GM21381 (cell line): ENCODE measurements at regions not wholly inside any gene's neighbourhood (a gene's known extent, or its start where the extent isn't known, plus 50 kb on each side); places are given as distances from the start of the nearest gene placed in this dataset.

Source experiments
- ATAC-seq: cut with Tn5 transposase; IDR thresholded peaks from one replicate; pipeline ENCODE4 v1.9.1; 2021; ENCODE audit warnings: mild to moderate bottlenecking, moderate library complexity; ENCODE audit not compliant: unreplicated experiment

- no peak for ATAC-seq
Observed at GRCh38 chr6:91743756-91744155, 1156.9 kb upstream of the MAP3K7 start.

GRCh38 chr6:91731939-91732338, 1145.1 kb upstream of the MAP3K7 start:
- ATAC-seq = no peak

DNA sequence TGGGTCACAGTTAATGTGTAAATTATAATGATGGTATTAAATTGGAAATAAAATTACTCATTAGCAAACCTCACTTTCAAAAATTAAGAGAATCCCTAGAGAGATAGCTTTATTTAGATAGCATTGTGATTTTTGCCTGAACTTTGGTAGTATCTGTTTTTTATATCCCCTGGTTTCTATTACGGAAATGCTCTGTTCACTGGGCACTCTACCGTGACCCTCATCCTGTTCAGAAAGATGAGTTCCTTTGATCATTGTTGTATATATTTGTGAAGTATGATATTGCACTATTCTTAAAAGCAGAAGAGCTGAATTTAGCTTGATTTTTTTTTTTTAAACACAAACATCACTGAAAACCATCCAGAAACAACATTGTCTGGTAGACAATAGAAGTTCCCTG, 1143.8 kb upstream of the MAP3K7 start:
- ATAC-seq = no peak

GRCh38 chr6:91720324-91720723, 1133.5 kb upstream of the MAP3K7 start:
- no peak for ATAC-seq

GRCh38 chr6:91719414-91719813, 1132.5 kb upstream of the MAP3K7 start:
- no peak for ATAC-seq

DNA sequence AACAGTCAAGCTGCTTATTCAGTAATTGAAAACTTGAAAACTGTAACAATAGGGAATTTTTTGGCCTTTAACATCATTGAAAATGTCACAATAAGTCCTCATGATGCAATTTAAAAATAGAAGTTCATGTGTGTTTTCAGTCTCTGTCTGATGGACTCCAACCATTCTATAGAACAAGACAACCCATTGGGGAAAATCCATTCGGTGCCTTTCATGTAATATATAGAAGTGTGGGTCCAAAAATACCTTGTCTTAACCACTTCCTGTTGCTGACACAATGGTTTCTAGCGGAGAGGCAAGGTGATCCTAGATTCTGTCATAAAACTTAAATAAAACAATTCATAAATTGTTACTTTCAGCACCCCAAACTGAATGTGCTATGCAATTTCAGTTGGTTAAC, 1131.3 kb upstream of the MAP3K7 start:
- ATAC-seq = no peak

DNA sequence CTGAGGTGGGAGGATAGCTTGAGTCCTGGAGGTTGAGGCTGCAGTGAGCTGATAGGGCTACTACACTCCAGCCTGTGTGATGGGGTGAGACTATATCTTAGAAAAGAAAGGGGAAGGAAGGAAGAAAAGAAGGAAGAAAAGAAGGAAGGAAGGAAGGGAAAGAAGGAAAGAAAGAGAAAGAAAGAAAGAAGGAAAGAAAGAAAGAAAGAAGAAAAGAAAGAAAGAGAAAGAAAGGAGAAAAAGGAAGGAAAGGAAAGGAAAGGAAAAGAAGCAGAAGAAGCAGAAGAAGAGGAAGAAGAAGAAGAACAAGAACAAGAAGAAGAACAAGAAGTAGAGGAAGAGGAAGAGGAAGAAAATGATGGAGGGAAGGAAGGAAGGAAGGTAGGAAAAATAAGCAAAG, 1130.2 kb upstream of the MAP3K7 start:
- no peak for ATAC-seq

DNA sequence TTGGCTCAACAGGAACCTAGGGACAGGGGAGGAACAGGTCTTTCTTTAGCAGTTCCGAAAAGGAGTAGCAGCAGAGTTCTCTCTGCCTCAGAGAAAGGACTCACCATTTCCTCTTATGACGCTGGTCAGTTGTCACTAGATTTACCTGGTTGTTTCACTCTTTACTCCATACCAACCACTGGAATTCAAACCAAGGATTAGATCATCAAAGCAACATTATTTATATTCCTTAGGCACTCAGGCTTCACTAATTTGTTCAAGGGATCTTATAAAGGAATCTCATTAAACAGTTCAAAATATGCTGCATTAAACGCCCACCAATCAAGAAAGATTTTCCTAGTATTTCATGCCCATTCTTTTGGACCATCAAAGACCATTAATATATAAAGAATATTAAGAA, 1129.5 kb upstream of the MAP3K7 start:
- ATAC-seq = no peak

DNA sequence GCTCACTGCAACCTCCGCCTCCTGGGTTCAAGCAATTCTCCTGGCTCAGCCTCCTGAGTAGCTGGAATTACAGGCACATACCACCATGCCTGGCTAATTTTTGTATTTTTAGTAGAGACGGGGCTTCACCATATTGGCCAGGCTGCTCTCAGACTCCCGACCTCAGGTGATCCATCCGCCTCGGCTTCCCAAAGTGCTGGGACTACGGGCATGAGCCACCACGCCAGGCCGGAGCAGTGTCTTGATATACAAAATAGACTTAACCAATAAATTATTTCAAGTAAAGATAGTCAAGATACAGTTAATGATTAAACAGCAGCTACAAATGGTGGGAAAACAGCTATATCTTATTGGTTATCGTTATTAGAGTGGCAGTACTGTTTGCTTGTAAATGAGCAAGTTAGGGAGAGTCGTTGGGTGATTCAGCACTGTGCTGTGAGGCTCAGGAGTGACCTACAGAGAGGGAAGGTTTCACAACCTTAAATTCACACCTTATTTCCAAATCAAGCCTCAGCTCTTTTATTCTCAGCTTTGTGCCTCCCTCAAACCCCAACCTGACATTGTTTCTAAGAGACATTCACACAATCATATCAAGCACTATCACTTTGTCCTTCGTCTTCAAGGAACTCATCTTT, 1128.4 kb upstream of the MAP3K7 start:
- no peak for ATAC-seq

- ATAC-seq = no peak
Observed at GRCh38 chr6:91713911-91714310, 1127.0 kb upstream of the MAP3K7 start.

- ATAC-seq = no peak
Observed at GRCh38 chr6:91711518-91711917, 1124.6 kb upstream of the MAP3K7 start.

GRCh38 chr6:91710342-91710741, 1123.5 kb upstream of the MAP3K7 start:
- ATAC-seq = no peak

GRCh38 chr6:91708534-91708933, 1121.7 kb upstream of the MAP3K7 start:
- no peak for ATAC-seq

GRCh38 chr6:91705646-91706045, 1118.8 kb upstream of the MAP3K7 start:
- no peak for ATAC-seq

DNA sequence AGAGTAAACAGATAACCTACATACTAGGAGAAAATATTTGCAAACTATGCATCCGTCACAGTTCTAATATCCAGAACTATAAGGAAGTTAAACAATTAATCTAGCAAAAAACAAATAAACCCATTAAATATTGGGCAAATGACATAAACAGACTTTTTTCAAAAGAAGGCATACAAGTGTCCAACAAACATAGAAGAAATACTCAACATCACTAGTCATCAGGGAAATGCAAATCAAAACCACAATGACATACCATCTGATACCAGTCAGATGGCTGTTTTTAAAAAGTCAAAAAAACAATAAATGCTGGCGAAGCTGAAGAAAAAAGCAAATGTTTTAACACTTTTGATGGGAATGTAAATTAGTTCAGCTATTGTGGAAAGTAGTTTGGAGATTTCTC, 1117.7 kb upstream of the MAP3K7 start:
- no peak for ATAC-seq

DNA sequence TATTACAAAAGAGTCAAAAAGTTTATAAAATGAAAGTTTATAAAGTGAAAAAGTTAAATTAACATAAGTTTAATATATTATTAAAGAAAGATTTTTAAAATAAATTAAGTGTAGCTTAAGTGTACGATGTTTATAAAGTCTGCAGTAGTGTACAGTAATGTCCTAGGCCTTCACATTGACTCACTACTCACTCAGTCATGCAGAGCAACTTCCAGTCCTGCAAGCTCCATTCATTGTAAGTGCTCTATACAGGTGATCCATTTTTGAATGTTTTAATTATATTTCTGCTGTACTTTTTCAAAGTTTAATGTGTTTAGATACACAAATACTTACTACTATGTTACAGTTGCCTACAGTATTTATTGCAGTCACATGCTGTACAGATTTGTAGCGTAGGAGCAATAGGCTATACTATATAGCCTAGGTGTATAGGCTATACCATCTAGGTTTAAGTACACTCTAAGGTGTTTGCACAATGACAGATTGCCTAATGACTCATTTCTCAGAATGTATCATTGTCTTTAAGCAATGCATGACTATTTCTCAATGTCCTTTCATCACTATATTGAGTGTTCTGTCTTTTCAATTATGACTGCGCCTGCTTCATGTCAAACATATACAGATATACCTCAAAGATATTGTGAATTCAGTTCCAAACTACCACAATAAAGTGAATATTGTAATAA, 1110.3 kb upstream of the MAP3K7 start:
- ATAC-seq = no peak

GRCh38 chr6:91695221-91695620, 1108.3 kb upstream of the MAP3K7 start:
- ATAC-seq = no peak

DNA sequence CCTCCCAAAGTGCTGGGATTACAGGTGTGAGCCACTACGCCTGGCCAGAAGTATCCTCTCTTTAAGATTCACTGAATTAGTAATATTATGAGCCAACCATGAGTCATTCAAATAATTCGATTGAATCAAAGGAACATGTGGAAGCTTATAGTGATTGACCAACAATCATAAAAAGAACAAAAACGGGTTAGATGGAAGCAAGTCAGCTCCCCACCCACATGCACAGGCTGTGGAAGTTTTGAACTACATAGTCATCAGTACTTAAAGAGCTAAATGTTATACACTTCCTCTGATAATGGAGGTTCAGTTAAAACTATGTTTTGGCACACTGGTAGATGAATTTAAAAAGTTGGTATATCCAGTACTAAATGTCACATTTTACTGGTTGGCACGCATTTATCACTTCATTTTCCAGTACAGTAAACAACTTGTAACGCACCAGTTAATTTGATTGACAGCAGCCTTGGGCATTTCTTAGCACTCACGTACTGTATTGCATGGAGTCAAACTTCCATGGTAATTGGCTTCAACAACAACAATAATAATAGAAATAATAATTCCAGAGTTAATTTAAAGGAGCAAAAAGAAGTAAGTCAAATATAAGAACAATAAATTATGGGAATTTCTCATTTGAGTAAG, 1107.3 kb upstream of the MAP3K7 start:
- no peak for ATAC-seq

- ATAC-seq = no peak
Observed at GRCh38 chr6:91691449-91691848, 1104.6 kb upstream of the MAP3K7 start.

- ATAC-seq = no peak
Observed at GRCh38 chr6:91683240-91683639, 1096.4 kb upstream of the MAP3K7 start.

- ATAC-seq = no peak
Observed at GRCh38 chr6:91681296-91681695, 1094.4 kb upstream of the MAP3K7 start.

- ATAC-seq = no peak
Observed at GRCh38 chr6:91678679-91679446, 1092.0 kb upstream of the MAP3K7 start.
